H7 (cell line): ENCODE measurements at regions not wholly inside any gene's neighbourhood (a gene's known extent, or its start where the extent isn't known, plus 50 kb on each side); places are given as distances from the start of the nearest gene placed in this dataset.
"Not testable (repeated sequence)": the region's sequence is repeated elsewhere in the genome, so short reads cannot be mapped to it uniquely, and the experiment has no call there.

Experiments
- DNase-seq: peaks from one replicate; pipeline ENCODE4 v3.0.0; 2012
- H3K27me3 ChIP-seq: 2 replicates; pipeline ENCODE4 v1.6.0; 2011; ENCODE audit warnings: mild to moderate bottlenecking, low read length; ENCODE audit not compliant: control insufficient read depth, insufficient read depth
- H3K36me3 ChIP-seq: replicated peaks from 2 replicates; pipeline ENCODE4 v1.5.1; 2011; ENCODE audit warnings: low read length; ENCODE audit not compliant: control insufficient read depth, insufficient read depth
- H3K4me3 ChIP-seq: 2 replicates; pipeline ENCODE4 v1.5.1; 2011; ENCODE audit warnings: low read depth, mild to moderate bottlenecking, control low read depth, low read length, moderate library complexity; ENCODE audit not compliant: insufficient read depth

DNA sequence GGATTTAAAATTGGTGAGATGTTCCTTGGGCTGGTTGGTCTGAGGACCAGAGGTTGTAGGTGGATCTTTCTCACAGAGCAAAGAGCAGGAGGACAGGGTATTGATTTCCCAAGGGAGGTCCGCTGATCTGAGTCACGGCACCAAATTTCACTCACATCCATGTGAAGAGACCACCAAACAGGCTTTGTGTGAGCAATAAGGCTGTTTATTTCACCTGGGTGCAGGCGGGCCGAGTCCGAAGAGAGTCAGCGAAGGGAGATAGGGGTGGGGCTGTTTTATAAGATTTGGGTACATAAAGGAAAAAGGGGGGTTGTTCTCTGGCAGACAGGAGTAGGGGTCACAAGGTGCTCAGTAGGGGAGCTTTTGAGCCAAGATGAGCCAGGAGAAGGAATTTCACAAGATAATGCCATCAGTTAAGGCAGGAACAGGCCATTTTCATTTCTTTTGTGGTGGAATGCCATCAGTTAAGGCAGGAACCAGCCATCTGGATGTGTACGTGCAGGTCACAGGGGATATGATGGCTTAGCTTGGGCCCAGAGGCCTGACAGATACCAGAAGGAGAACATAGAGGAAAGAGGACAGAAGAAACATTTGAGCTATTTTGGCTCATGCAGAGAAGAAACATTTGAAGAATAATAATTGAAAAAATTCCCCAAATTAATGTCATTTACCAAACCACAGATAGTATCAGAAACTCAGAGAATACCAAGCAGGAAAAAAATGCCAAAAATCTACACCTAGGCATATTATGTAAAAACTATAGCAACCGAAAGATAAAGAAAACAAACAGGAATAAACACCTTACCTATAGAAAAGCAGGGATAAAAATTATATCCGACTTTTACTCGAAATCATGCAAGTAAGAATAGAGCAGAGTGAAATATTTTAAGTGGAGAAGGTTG is 585.2 kb upstream of the MDGA2 start:
- H3K27me3 ChIP-seq, DNase-seq: not testable (repeated sequence)
- H3K4me3 ChIP-seq, result peak overlapping the region; percentile 45

DNA sequence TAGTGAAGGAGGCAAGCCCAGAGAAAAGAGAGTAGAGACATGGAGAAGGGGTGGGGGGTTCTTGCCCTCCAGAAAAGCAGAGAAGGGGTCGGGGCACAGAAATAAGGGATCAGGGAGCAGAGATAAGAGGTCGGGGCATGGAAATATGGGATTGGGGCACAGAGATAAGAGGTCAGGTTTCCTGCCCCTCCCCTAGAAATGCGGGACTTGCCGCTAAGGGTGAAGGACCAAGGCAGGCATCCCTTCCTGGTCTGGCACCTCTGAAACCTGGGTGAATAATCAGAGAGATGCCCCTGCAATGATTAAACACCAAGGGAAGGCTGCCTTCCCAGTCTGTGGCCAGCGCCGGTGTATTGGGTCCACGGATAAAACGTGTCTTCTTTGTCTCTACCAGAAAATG is 584.5 kb upstream of the MDGA2 start:
- DNase-seq, H3K36me3 ChIP-seq, H3K27me3 ChIP-seq: not testable (repeated sequence)
- H3K4me3 ChIP-seq, result peak overlapping the region; percentile 45

More for the DNA sequence above, 585.2 kb upstream of the MDGA2 start:
- H3K36me3 ChIP-seq, result not testable (repeated sequence)

DNA sequence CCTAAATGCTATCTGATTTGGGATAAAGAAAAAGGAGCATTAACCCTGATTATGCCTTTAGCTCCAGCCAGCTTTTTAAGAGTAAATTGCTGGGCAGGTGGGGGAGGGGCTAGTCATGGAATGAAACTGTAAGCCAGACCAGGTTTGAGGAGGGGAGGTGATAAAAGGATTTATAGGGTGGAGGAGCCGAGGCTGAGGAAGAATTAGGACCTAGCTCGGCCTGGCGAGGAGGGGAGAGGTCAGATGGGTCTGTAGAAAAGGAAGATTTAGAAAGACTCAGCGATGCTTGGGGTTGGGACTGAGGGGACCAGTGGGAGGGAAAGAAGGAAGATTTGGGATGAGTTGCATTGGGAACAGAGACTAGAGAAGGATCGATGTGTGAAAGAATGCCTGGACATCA is 583.8 kb upstream of the MDGA2 start:
- H3K4me3 ChIP-seq, result peak overlapping the region; percentile 45
- DNase-seq, H3K36me3 ChIP-seq, H3K27me3 ChIP-seq: not testable (repeated sequence)

DNA sequence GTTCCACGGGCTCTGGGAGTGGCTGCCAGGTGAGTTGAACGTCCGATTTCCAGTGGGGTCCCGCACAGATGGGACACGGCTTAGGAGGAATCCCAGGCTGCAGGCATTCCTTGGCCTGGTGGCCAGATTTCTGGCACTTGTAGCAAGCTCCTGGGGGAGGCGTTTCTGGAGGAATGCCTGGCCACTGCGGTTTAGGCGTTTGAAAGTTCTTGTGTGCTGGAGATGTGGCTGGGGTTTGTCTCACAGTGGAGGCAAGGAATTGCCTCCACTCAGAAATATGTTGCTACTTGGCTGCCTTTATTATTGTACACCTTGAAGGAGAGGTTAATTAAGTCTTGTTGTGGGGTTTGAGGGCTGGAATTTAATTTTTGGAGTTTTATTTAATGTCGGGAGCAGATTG is 583.3 kb upstream of the MDGA2 start:
- not testable (repeated sequence) for DNase-seq, H3K27me3 ChIP-seq
- peak overlapping the region; percentile 45; the same call in 1 of the 2 replicates for H3K4me3 ChIP-seq

GRCh38 chr14:48253020-48253419 is 577.6 kb upstream of the MDGA2 start:
- no peak overlapping the region for H3K4me3 ChIP-seq
- no peaks in the 10 kb centered on the region; the same call in none of the 2 replicates for H3K36me3 ChIP-seq
- no peak for DNase-seq
- H3K27me3 ChIP-seq, result no peaks in the 10 kb centered on the region

More for the DNA sequence above, 583.3 kb upstream of the MDGA2 start:
- not testable (repeated sequence) for H3K36me3 ChIP-seq

- Histone ChIP-seq H3K4me3 (no peak overlapping the region), H3K36me3 (no peaks in the 10 kb centered on the region; the same call in none of the 2 replicates), H3K27me3 (no peaks in the 10 kb centered on the region)
- DNase-seq, result no peak
Observed at GRCh38 chr14:48251290-48251689, 575.9 kb upstream of the MDGA2 start.

- DNase-seq, result no peak
- Histone ChIP-seq H3K36me3 (no peaks in the 10 kb centered on the region; the same call in none of the 2 replicates), H3K4me3 (no peak overlapping the region), H3K27me3 (no peaks in the 10 kb centered on the region)
Observed at GRCh38 chr14:48250575-48250974, 575.2 kb upstream of the MDGA2 start.

GRCh38 chr14:48247977-48248376 is 572.6 kb upstream of the MDGA2 start:
- DNase-seq, result no peak
- no peaks in the 10 kb centered on the region for H3K27me3 ChIP-seq
- no peak overlapping the region for H3K4me3 ChIP-seq
- H3K36me3 ChIP-seq, result no peaks in the 10 kb centered on the region; the same call in none of the 2 replicates

DNA sequence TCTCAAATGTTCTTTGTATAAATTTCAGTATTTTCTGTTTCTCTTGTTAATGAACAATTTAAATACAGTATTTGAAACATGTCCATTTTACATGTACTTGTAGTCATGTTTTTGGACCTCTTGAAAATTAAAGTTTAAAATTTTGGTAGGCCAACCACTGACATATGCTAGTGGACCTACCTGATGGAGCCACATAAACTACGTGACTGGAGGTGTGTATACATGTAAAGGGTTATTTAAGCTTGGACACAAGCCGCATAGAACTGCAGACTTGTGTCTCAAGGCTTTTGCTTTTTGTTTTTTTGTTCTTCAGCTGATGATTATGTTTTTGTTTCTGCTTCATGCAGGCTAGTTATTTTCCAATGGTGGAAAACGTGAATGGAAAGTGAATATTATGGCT is 568.5 kb upstream of the MDGA2 start:
- Histone ChIP-seq H3K36me3 (no peaks in the 10 kb centered on the region; the same call in 1 of the 2 replicates), H3K4me3 (no peak overlapping the region), H3K27me3 (no peaks in the 10 kb centered on the region)
- DNase-seq, result no peak

GRCh38 chr14:48229091-48229490 is 553.7 kb upstream of the MDGA2 start:
- DNase-seq, result no peak
- H3K4me3 ChIP-seq, result no peak overlapping the region
- no peaks in the 10 kb centered on the region for H3K36me3 ChIP-seq
- no peaks in the 10 kb centered on the region for H3K27me3 ChIP-seq

GRCh38 chr14:48193893-48194292 is 518.5 kb upstream of the MDGA2 start:
- H3K36me3 ChIP-seq, result no peaks in the 10 kb centered on the region
- no peak for DNase-seq
- H3K4me3 ChIP-seq, result no peak overlapping the region
- H3K27me3 ChIP-seq, result no peaks in the 10 kb centered on the region

- H3K27me3 ChIP-seq, DNase-seq, H3K4me3 ChIP-seq, H3K36me3 ChIP-seq: not testable (repeated sequence)
Observed at GRCh38 chr14:48149624-48150023, 474.2 kb upstream of the MDGA2 start.

DNA sequence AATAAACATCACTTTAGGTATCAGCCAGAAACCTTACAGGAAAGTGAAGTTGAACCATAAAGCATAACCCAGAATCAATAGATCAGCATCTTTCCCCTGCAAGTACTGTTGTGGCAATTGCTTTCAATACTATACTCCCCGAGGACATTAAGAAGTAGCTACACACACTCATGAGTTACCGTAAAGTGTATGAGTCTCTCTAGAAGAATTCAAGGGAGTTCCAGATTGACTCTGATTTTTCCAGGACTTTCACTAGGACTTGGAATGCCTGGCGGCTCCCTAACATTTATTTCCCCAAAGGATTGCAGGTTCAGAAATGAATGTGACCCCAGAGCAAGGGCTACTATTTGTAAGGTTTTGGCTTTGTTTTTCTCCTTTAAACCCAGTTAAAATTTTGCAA is 465.4 kb upstream of the MDGA2 start:
- no peak overlapping the region for H3K4me3 ChIP-seq
- DNase-seq, result no peak
- no peaks in the 10 kb centered on the region for H3K27me3 ChIP-seq
- H3K36me3 ChIP-seq, result no peaks in the 10 kb centered on the region

GRCh38 chr14:48129472-48129871 is 454.1 kb upstream of the MDGA2 start:
- Histone ChIP-seq H3K27me3 (no peaks in the 10 kb centered on the region), H3K36me3 (no peaks in the 10 kb centered on the region), H3K4me3 (no peak overlapping the region)
- no peak for DNase-seq

GRCh38 chr14:48127674-48128073 is 452.3 kb upstream of the MDGA2 start:
- Histone ChIP-seq H3K27me3 (no peaks in the 10 kb centered on the region), H3K36me3 (no peaks in the 10 kb centered on the region), H3K4me3 (no peak overlapping the region)
- DNase-seq, result no peak
